Smooth muscle cell (in vitro differentiated cells): ENCODE measurements at regions not wholly inside any gene's neighbourhood (a gene's known extent, or its start where the extent isn't known, plus 50 kb on each side); places are given as distances from the start of the nearest gene placed in this dataset.

Experiments
- DNase-seq: peaks from one replicate; lab custom pipeline; 2025; ENCODE audit not compliant: unreplicated experiment; lab: John Stamatoyannopoulos, UW
- H2AFZ ChIP-seq: fragments of 200-600 bp; sonication (generic); 2 replicates; pipeline ENCODE4 v1.6.0; 2016; ENCODE audit warnings: antibody characterized with exemption, low read depth, mild to moderate bottlenecking
- H3F3A ChIP-seq: fragments of 200-600 bp; sonication (generic); 2 replicates; pipeline ENCODE4 v1.6.0; 2017; ENCODE audit warnings: antibody characterized with exemption, low read depth
- H3K27ac ChIP-seq: fragments of 200-600 bp; sonication (generic); 2 replicates; pipeline ENCODE4 v1.5.1; 2016; ENCODE audit warnings: low read depth, mild to moderate bottlenecking
- H3K27me3 ChIP-seq: fragments of 200-600 bp; sonication (generic); 2 replicates; pipeline ENCODE4 v1.6.1; 2016; ENCODE audit warnings: low read depth, mild to moderate bottlenecking
- H3K36me3 ChIP-seq: fragments of 200-600 bp; sonication (generic); 2 replicates; pipeline ENCODE4 v1.5.1; 2016; ENCODE audit warnings: low read depth
- H3K4me1 ChIP-seq: fragments of 200-600 bp; sonication (generic); 2 replicates; pipeline ENCODE4 v1.5.1; 2016; ENCODE audit warnings: low read depth
- H3K4me2 ChIP-seq: fragments of 200-600 bp; sonication (generic); 2 replicates; pipeline ENCODE4 v1.6.0; 2016; ENCODE audit warnings: mild to moderate bottlenecking
- H3K4me3 ChIP-seq: fragments of 200-600 bp; sonication (generic); 2 replicates; pipeline ENCODE4 v1.5.1; 2016; ENCODE audit warnings: mild to moderate bottlenecking
- H3K79me2 ChIP-seq: fragments of 200-600 bp; sonication (generic); 2 replicates; pipeline ENCODE4 v1.6.0; 2016; ENCODE audit warnings: low read depth, mild to moderate bottlenecking
- H3K9ac ChIP-seq: fragments of 200-600 bp; sonication (generic); 2 replicates; pipeline ENCODE4 v1.6.0; 2016; ENCODE audit warnings: low read depth
- H3K9me3 ChIP-seq: fragments of 200-600 bp; sonication (generic); replicated peaks from 2 replicates; pipeline ENCODE4 v1.5.1; 2016; ENCODE audit warnings: low read depth
- H4K20me1 ChIP-seq: fragments of 200-600 bp; sonication (generic); 2 replicates; pipeline ENCODE4 v1.6.0; 2016; ENCODE audit warnings: low read depth
- WGBS: methylation state at CpG from one replicate; pipeline ENCODE4 v1.1.7; 2016; ENCODE audit warnings: low lambda C conversion rate; 5-methylcytosine and 5-hydroxymethylcytosine counted together
- TF ChIP-seq, protein P1 (sequence below): fragments of 200-600 bp; sonication (generic); IDR thresholded peaks from 2 replicates; pipeline ENCODE4 v1.5.1; 2017; ENCODE audit warnings: borderline replicate concordance, mild to moderate bottlenecking, antibody characterized with exemption; ENCODE audit not compliant: insufficient read depth, poor library complexity, severe bottlenecking

DNA sequence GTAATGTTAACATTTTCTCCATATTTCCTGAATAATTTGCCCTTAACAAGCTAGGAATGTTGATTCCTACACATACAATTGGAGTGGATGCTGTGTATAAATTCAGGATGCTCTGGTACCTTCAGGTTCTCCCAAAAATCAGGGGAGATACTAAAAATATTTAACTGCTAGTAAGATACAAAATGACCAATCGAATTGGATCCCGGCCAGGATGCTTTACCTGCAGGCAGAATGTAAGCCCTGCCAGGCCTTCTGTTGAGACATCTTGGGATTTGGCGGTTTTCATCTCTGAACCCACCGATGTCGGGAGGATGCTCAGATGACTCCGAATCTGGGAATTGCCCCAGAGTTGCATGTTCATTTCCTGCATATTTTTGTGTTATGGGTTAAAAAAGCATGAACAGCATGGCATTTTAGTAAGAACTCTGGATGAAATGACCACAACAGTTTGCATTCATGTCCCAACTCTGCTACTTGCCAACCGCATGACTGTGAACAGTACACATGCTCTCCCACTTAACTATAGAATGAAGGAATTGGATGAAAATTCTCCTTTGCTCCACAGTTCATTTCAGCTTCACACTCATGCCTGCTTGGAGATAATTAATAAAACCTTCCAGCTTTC, 241.4 kb upstream of the TBL1XR1 start:
- WGBS = 96% methylated on average over 7 of the region's 7 CpGs
- TF ChIP-seq, protein P1, sequence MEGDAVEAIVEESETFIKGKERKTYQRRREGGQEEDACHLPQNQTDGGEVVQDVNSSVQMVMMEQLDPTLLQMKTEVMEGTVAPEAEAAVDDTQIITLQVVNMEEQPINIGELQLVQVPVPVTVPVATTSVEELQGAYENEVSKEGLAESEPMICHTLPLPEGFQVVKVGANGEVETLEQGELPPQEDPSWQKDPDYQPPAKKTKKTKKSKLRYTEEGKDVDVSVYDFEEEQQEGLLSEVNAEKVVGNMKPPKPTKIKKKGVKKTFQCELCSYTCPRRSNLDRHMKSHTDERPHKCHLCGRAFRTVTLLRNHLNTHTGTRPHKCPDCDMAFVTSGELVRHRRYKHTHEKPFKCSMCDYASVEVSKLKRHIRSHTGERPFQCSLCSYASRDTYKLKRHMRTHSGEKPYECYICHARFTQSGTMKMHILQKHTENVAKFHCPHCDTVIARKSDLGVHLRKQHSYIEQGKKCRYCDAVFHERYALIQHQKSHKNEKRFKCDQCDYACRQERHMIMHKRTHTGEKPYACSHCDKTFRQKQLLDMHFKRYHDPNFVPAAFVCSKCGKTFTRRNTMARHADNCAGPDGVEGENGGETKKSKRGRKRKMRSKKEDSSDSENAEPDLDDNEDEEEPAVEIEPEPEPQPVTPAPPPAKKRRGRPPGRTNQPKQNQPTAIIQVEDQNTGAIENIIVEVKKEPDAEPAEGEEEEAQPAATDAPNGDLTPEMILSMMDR = no peak

DNA sequence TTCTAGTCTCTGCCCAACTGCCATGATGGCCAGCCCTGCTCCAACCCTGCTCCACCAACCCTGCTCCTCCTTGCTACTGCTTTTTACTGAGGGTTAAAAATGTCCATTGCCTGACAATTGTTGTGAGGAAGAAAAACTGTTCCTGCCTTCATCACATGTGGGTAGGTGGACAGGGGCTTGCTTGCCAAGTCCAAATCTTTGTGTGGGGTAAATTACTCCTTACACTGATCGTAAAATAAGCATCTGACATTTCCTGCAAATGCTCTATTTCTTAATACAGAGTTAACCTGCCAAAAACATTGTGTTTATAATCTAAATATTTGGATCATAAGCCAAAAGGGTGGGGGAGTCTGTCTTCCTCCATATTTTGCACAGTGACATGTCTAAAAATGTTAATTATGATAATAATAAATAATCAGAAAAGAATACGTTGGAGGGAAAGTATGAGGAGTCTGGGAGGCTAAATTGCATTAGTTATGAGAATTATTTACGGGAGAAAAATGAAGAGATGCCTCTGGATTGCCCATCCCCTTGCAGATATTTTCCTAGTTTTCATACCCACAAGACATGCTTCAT, 242.5 kb upstream of the TBL1XR1 start:
- no peaks in the 10 kb centered on the region for H3K27me3 ChIP-seq
- H3K4me3 ChIP-seq = no peak overlapping the region

More for the DNA sequence above, 241.4 kb upstream of the TBL1XR1 start:
- Histone ChIP-seq H2AFZ (no peak overlapping the region), H3K4me3 (no peak overlapping the region), H3K27ac (no peak overlapping the region), H3K27me3 (no peaks in the 10 kb centered on the region), H3K4me2 (no peak overlapping the region), H3K9ac (no peak overlapping the region), H3K79me2 (no peaks in the 10 kb centered on the region), H4K20me1 (no peaks in the 10 kb centered on the region), H3K9me3 (no peaks in the 10 kb centered on the region), H3K36me3 (no peaks in the 10 kb centered on the region), H3K4me1 (no peaks in the 10 kb centered on the region), H3F3A (no peaks in the 10 kb centered on the region)
- no peak for DNase-seq

DNA sequence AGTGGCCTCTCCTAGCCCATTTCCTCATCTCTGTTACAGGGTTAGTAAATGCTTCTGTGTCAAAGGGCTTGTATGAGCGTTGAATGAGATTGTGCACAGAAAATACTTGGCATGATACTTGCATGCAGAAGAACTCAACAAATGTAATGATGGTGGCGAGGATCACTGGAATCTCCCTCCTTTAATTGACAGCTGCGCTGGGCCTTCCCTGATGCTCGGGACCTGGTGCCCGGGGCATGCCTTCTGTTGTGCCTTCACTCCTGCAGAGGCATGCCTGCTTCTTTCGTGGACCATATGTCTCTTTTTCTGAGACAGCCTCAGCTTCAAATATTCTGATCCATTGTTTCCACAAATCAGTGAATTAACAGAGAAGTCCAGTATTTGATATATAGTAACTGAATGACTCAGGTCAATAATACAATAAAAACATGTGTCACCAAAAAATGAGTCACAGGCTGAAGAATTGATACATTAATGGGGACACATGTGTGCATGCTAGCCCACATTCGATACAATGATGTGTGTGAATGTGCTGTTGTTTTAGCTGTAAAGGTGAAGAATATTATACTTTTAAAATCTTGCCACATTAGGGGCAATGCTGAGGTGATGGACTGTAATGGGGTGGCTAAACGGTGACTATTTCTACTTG, 243.3 kb upstream of the TBL1XR1 start:
- WGBS = 94% methylated on average over 8 of the region's 8 CpGs
- no peaks in the 10 kb centered on the region for H3K79me2 ChIP-seq

More for the DNA sequence above, 242.5 kb upstream of the TBL1XR1 start:
- Histone ChIP-seq H3K4me1 (no peaks in the 10 kb centered on the region), H3K27ac (no peak overlapping the region), H4K20me1 (no peaks in the 10 kb centered on the region), H3K4me2 (no peak overlapping the region), H3F3A (no peaks in the 10 kb centered on the region), H2AFZ (no peak overlapping the region), H3K36me3 (no peaks in the 10 kb centered on the region), H3K9ac (no peak overlapping the region), H3K79me2 (no peaks in the 10 kb centered on the region), H3K9me3 (no peaks in the 10 kb centered on the region)
- TF ChIP-seq, protein P1 = no peak
- DNase-seq = no peak
- WGBS = 94% methylated on average over 3 of the region's 3 CpGs

More for the DNA sequence above, 243.3 kb upstream of the TBL1XR1 start:
- TF ChIP-seq, protein P1 = no peak
- no peak overlapping the region for H2AFZ ChIP-seq
- no peaks in the 10 kb centered on the region for H3F3A ChIP-seq
- DNase-seq = no peak
- H3K27ac ChIP-seq = no peak overlapping the region
- no peak overlapping the region for H3K9ac ChIP-seq
- H3K27me3 ChIP-seq = no peaks in the 10 kb centered on the region
- H3K36me3 ChIP-seq = no peaks in the 10 kb centered on the region
- H3K9me3 ChIP-seq = no peaks in the 10 kb centered on the region
- H3K4me2 ChIP-seq = no peak overlapping the region
- H3K4me1 ChIP-seq = no peaks in the 10 kb centered on the region
- no peaks in the 10 kb centered on the region for H4K20me1 ChIP-seq
- H3K4me3 ChIP-seq = no peak overlapping the region
